T-helper 2 cell treated with Interferon-gamma antibody and Interleukin-4, amounts not matched to agents 5 μg/mL and 100 μg/mL, for 36 hours (primary cell): ENCODE measurements at regions not wholly inside any gene's neighbourhood (a gene's known extent, or its start where the extent isn't known, plus 50 kb on each side); places are given as distances from the start of the nearest gene placed in this dataset.
"Not testable (repeated sequence)": the region's sequence is repeated elsewhere in the genome, so short reads cannot be mapped to it uniquely, and the experiment has no call there.

ENCODE experiments used
- DNase-seq: peaks from one replicate; pipeline ENCODE4 v3.0.0; 2021; ENCODE audit warnings: low spot score
- H3K27ac Mint-ChIP-seq: one replicate; pipeline ENCODE4 v1.8.0; 2021; ENCODE audit warnings: mild to moderate bottlenecking, mixed read lengths
- H3K27me3 Mint-ChIP-seq: one replicate; pipeline ENCODE4 v1.8.0; 2021; ENCODE audit warnings: low read depth, mixed read lengths
- H3K36me3 Mint-ChIP-seq: one replicate; pipeline ENCODE4 v1.8.0; 2021; ENCODE audit warnings: low read depth, mixed read lengths
- H3K4me1 Mint-ChIP-seq: one replicate; pipeline ENCODE4 v1.8.0; 2021; ENCODE audit warnings: low read depth, mixed read lengths
- H3K4me3 Mint-ChIP-seq: one replicate; pipeline ENCODE4 v1.8.0; 2022; ENCODE audit warnings: mild to moderate bottlenecking, moderate library complexity, mixed read lengths
- H3K9me3 Mint-ChIP-seq: one replicate; pipeline ENCODE4 v1.8.0; 2021; ENCODE audit warnings: mixed read lengths

- Mint-ChIP-seq H3K27ac (no peak overlapping the region), H3K4me3 (no peak overlapping the region), H3K36me3 (no peaks in the 10 kb centered on the region), H3K27me3 (peaks cover 2% of the 10 kb centered on the region), H3K9me3 (no peaks in the 10 kb centered on the region), H3K4me1 (no peaks in the 10 kb centered on the region)
- no peak for DNase-seq
Observed at GRCh38 chr3:16692486-16693344, 87.5 kb upstream of the DAZL start.

DNA sequence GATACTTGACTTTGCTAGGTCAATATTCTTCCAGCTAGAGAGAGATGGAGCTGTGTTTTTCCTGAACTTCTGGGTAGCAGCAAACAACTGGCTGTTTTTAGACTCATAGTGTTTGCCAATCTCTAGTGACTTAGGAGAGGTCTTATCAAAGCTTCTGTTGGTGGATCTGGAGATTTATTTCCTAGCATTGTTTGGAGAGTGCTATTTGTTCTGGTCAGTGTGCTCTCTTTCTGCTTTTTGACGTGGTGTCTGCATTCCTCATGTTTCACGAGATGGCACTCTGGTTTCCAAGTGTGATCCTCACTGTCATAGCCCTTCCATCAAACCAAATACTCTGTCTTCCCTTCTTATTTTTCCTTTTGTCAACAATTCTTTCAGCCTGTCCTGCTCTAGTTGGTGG is 88.6 kb upstream of the DAZL start:
- H3K4me1 Mint-ChIP-seq = no peaks in the 10 kb centered on the region
- H3K27ac Mint-ChIP-seq = no peak overlapping the region
- H3K9me3 Mint-ChIP-seq = no peaks in the 10 kb centered on the region

DNA sequence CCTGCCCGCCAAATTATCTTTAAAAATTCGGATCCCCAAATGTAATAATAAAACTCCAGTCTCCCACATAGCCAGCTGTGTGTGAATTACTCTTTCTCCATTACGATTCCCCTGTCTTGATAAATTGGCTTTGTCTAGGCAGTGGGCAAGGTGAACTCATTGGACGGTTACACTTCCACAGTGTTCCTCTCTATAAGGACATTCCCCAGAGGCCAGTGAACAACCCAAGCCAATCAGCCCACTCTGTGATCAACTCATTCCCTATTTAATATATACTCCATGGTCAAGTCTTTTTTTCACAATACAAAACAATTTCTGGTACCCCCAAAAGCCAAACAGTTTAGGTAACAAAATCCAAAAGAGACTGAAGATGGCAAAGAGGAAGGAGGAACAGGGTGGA is 90.5 kb upstream of the DAZL start:
- DNase-seq = no peak
- Mint-ChIP-seq H3K4me1 (no peaks in the 10 kb centered on the region), H3K27ac (no peak overlapping the region), H3K36me3 (no peaks in the 10 kb centered on the region), H3K4me3 (no peak overlapping the region), H3K27me3 (peaks cover 5% of the 10 kb centered on the region), H3K9me3 (no peaks in the 10 kb centered on the region)

More for the DNA sequence above, 88.6 kb upstream of the DAZL start:
- H3K27me3 Mint-ChIP-seq = peaks cover 2% of the 10 kb centered on the region
- no peaks in the 10 kb centered on the region for H3K36me3 Mint-ChIP-seq
- H3K4me3 Mint-ChIP-seq = no peak overlapping the region
- no peak for DNase-seq

- Mint-ChIP-seq H3K27me3 (peaks cover 11% of the 10 kb centered on the region), H3K4me3 (no peak overlapping the region), H3K4me1 (no peaks in the 10 kb centered on the region), H3K27ac (no peak overlapping the region), H3K36me3 (no peaks in the 10 kb centered on the region), H3K9me3 (no peaks in the 10 kb centered on the region)
- DNase-seq = no peak
Observed at GRCh38 chr3:16697443-16698147, 92.4 kb upstream of the DAZL start.

GRCh38 chr3:16700651-16701050 is 95.4 kb upstream of the DAZL start:
- no peak overlapping the region for H3K27ac Mint-ChIP-seq
- peaks cover 11% of the 10 kb centered on the region for H3K27me3 Mint-ChIP-seq
- H3K9me3 Mint-ChIP-seq = no peaks in the 10 kb centered on the region
- H3K4me1 Mint-ChIP-seq = no peaks in the 10 kb centered on the region
- no peak overlapping the region for H3K4me3 Mint-ChIP-seq
- DNase-seq = no peak
- H3K36me3 Mint-ChIP-seq = no peaks in the 10 kb centered on the region

GRCh38 chr3:16704941-16705340 is 99.7 kb upstream of the DAZL start:
- no peaks in the 10 kb centered on the region for H3K36me3 Mint-ChIP-seq
- no peak overlapping the region for H3K4me3 Mint-ChIP-seq
- H3K4me1 Mint-ChIP-seq = no peaks in the 10 kb centered on the region
- no peak overlapping the region for H3K27ac Mint-ChIP-seq
- H3K27me3 Mint-ChIP-seq = peaks cover 14% of the 10 kb centered on the region
- no peaks in the 10 kb centered on the region for H3K9me3 Mint-ChIP-seq
- no peak for DNase-seq

- Mint-ChIP-seq H3K27ac (no peak overlapping the region), H3K4me3 (no peak overlapping the region), H3K36me3 (no peaks in the 10 kb centered on the region), H3K9me3 (no peaks in the 10 kb centered on the region), H3K27me3 (peaks cover 7% of the 10 kb centered on the region), H3K4me1 (no peaks in the 10 kb centered on the region)
- DNase-seq = no peak
Observed at GRCh38 chr3:16707260-16707659, 102.0 kb upstream of the DAZL start.

- H3K27ac Mint-ChIP-seq = no peak overlapping the region
- no peaks in the 10 kb centered on the region for H3K36me3 Mint-ChIP-seq
- H3K9me3 Mint-ChIP-seq = peaks cover 8% of the 10 kb centered on the region
- DNase-seq = no peak
- H3K27me3 Mint-ChIP-seq = peaks cover 12% of the 10 kb centered on the region
- no peak overlapping the region for H3K4me3 Mint-ChIP-seq
- H3K4me1 Mint-ChIP-seq = no peaks in the 10 kb centered on the region
Observed at GRCh38 chr3:16708285-16708684, 103.1 kb upstream of the DAZL start.

- H3K36me3 Mint-ChIP-seq, DNase-seq: not testable (repeated sequence)
Observed at GRCh38 chr3:16711691-16712090, 106.5 kb upstream of the DAZL start.

DNA sequence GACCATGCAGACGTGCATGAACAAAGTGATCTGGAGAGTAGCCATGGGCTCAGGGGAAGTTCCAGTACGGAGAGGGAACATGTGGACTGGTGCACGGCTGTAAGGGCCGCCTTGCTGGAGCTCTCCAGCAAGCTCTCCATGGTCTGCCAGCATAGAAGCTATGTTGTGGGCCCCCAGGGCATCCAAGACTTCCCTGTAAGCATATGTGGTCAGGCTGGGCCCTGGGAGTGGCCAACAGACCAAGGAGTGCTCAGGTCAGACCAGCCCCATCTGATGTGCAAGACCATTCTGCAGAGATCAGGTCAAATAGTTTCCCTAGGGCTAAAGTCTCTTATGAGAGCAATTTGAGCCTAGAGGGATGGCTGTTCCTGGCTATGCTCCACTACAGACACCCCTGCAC is 110.1 kb upstream of the DAZL start:
- Mint-ChIP-seq H3K27me3 (peaks cover 10% of the 10 kb centered on the region), H3K27ac (no peak overlapping the region), H3K9me3 (peaks cover 9% of the 10 kb centered on the region), H3K4me1 (no peaks in the 10 kb centered on the region), H3K4me3 (no peak overlapping the region), H3K36me3 (no peaks in the 10 kb centered on the region)
- no peak for DNase-seq

More at GRCh38 chr3:16711691-16712090, 106.5 kb upstream of the DAZL start:
- H3K9me3 Mint-ChIP-seq, H3K27ac Mint-ChIP-seq, H3K4me1 Mint-ChIP-seq, H3K4me3 Mint-ChIP-seq: not testable (repeated sequence)
- peaks cover 12% of the 10 kb centered on the region for H3K27me3 Mint-ChIP-seq

GRCh38 chr3:16719426-16719825 is 114.2 kb upstream of the DAZL start:
- no peak overlapping the region for H3K4me3 Mint-ChIP-seq
- DNase-seq = no peak
- no peak overlapping the region for H3K27ac Mint-ChIP-seq
- no peaks in the 10 kb centered on the region for H3K27me3 Mint-ChIP-seq
- no peaks in the 10 kb centered on the region for H3K36me3 Mint-ChIP-seq
- peaks cover 2% of the 10 kb centered on the region for H3K4me1 Mint-ChIP-seq
- no peaks in the 10 kb centered on the region for H3K9me3 Mint-ChIP-seq

GRCh38 chr3:16720367-16720940 is 115.2 kb upstream of the DAZL start:
- DNase-seq = no peak
- Mint-ChIP-seq H3K4me1 (peaks cover 2% of the 10 kb centered on the region), H3K27ac (no peak overlapping the region), H3K36me3 (no peaks in the 10 kb centered on the region), H3K27me3 (no peaks in the 10 kb centered on the region), H3K9me3 (peaks cover 3% of the 10 kb centered on the region), H3K4me3 (no peak overlapping the region)

GRCh38 chr3:16721494-16721893 is 116.3 kb upstream of the DAZL start:
- no peak for DNase-seq
- Mint-ChIP-seq H3K4me1 (peaks cover 2% of the 10 kb centered on the region), H3K4me3 (no peak overlapping the region), H3K27me3 (no peaks in the 10 kb centered on the region), H3K27ac (no peak overlapping the region), H3K9me3 (peaks cover 9% of the 10 kb centered on the region), H3K36me3 (no peaks in the 10 kb centered on the region)

DNA sequence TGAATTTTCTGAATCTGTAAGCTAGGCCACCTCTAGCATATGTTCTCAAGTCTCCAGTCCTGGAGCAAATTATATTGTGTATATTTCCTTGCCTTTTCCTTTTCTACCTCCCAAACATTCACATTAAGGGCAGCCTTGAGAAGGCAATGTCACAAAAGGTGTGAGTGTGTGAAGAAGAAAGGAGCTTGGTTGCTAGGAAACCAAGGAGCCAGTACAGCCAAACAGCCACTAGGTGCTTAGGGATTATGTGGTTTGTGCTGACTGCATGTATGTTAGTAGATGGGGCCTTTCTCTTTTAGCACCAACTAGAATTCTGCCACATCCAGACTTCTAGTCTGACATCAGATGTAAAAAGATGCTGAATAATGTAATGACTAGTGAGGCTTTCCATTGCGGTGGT is 118.8 kb upstream of the DAZL start:
- Mint-ChIP-seq H3K4me1 (peaks cover 2% of the 10 kb centered on the region), H3K27me3 (no peaks in the 10 kb centered on the region), H3K9me3 (peaks cover 9% of the 10 kb centered on the region), H3K27ac (no peak overlapping the region), H3K36me3 (no peaks in the 10 kb centered on the region), H3K4me3 (no peak overlapping the region)
- DNase-seq = no peak
